HEK293T (cell line): ENCODE measurements at regions not wholly inside any gene's neighbourhood (a gene's known extent, or its start where the extent isn't known, plus 50 kb on each side); places are given as distances from the start of the nearest gene placed in this dataset.

Source experiments
- CTCF ChIA-PET: fragments of 350-600 bp; formaldehyde crosslinking; extraction: SDS; loops from one replicate; lab custom pipeline; 2021; ENCODE audit warnings: antibody characterized with exemption, inconsistent platforms; lab: Yijun Ruan, JAX
- POLR2A ChIA-PET: fragments of 350-600 bp; formaldehyde crosslinking; extraction: SDS; loops from one replicate; lab custom pipeline; 2020; ENCODE audit warnings: antibody characterized with exemption, inconsistent platforms; lab: Yijun Ruan, JAX
- DNase-seq: peaks from one replicate; pipeline ENCODE4 v3.0.0; 2012; ENCODE audit warnings: mixed read lengths; ENCODE audit errors: extremely low spot score
- ARNT ChIP-seq: fragments of 450-650 bp; IDR thresholded peaks from 2 replicates; pipeline ENCODE4 v1.6.1; 2017; ENCODE audit warnings: mild to moderate bottlenecking
- BHLHE40 ChIP-seq: fragments of 450-650 bp; IDR thresholded peaks from 2 replicates; pipeline ENCODE4 v1.6.1; 2016; ENCODE audit warnings: mild to moderate bottlenecking, moderate library complexity, borderline replicate concordance
- CTBP1 ChIP-seq: fragments of 450-650 bp; IDR thresholded peaks from 2 replicates; pipeline ENCODE4 v1.6.1; 2016; ENCODE audit warnings: borderline replicate concordance
- ELF4 ChIP-seq: fragments of 450-650 bp; IDR thresholded peaks from 2 replicates; pipeline ENCODE4 v1.6.1; 2017; ENCODE audit warnings: antibody characterized with exemption
- FOXA1 ChIP-seq: fragments of 450-650 bp; IDR thresholded peaks from 2 replicates; pipeline ENCODE4 v1.6.1; 2016; ENCODE audit warnings: mild to moderate bottlenecking
- FOXK2 ChIP-seq: fragments of 450-650 bp; IDR thresholded peaks from 2 replicates; pipeline ENCODE4 v1.6.1; 2016; ENCODE audit warnings: mild to moderate bottlenecking
- FOXM1 ChIP-seq: fragments of 450-650 bp; IDR thresholded peaks from 2 replicates; pipeline ENCODE4 v1.6.1; 2017; ENCODE audit warnings: mild to moderate bottlenecking, borderline replicate concordance
- HDGF ChIP-seq: fragments of 450-650 bp; IDR thresholded peaks from 2 replicates; pipeline ENCODE4 v1.6.1; 2017; ENCODE audit warnings: antibody characterized with exemption, borderline replicate concordance
- L3MBTL2 ChIP-seq: fragments of 450-650 bp; conservative IDR thresholded peaks from 2 replicates; pipeline ENCODE4 v1.6.1; 2016; ENCODE audit warnings: mild to moderate bottlenecking
- LEF1 ChIP-seq: fragments of 450-650 bp; IDR thresholded peaks from 2 replicates; pipeline ENCODE4 v1.6.1; 2017; ENCODE audit warnings: mild to moderate bottlenecking, borderline replicate concordance
- NFRKB ChIP-seq: fragments of 450-650 bp; IDR thresholded peaks from 2 replicates; pipeline ENCODE4 v1.6.1; 2016; ENCODE audit warnings: mild to moderate bottlenecking, moderate library complexity
- SP1 ChIP-seq: fragments of 450-650 bp; IDR thresholded peaks from 2 replicates; pipeline ENCODE4 v1.6.1; 2017
- SUZ12 ChIP-seq: fragments of 450-650 bp; IDR thresholded peaks from 2 replicates; pipeline ENCODE4 v1.6.1; 2016; ENCODE audit warnings: mild to moderate bottlenecking
- TARDBP ChIP-seq: fragments of 450-650 bp; IDR thresholded peaks from 2 replicates; pipeline ENCODE4 v1.6.1; 2016
- ZNF384 ChIP-seq: fragments of 450-650 bp; IDR thresholded peaks from 2 replicates; pipeline ENCODE4 v1.6.1; 2016
- TF ChIP-seq, protein P1 (sequence below): fragments of 450-650 bp; IDR thresholded peaks from 2 replicates; pipeline ENCODE4 v1.6.1; 2016

DNA sequence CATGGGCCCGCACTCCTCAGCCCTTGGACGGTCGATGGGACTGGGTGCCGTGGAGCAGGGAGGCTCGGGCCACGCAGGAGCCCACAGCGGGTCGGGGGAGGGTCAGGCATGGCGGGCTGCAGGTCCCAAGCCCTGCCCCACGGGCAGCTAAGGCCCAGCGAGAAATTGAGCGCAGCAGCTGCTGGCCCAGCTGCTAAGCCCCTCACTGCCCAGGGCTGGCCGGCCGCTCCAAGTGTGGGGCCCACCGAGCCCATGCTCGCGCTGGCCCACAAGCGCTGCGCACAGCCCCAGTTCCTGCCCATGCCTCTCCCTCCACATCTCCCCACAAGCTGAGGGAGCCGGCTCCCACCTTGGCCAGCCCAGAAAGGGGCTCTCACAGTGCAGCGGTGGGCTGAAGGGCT is 259.4 kb downstream of the VGLL3 start:
- ChIA-PET CTCF (no interaction called here), POLR2A (no interaction called here)
- no peak for DNase-seq
- TF ChIP-seq FOXA1 (no peak), BHLHE40 (no peak), SUZ12 (no peak), FOXM1 (no peak), HDGF (no peak), ELF4 (no peak), LEF1 (no peak), FOXK2 (no peak), ARNT (no peak)
- TF ChIP-seq, protein P1, sequence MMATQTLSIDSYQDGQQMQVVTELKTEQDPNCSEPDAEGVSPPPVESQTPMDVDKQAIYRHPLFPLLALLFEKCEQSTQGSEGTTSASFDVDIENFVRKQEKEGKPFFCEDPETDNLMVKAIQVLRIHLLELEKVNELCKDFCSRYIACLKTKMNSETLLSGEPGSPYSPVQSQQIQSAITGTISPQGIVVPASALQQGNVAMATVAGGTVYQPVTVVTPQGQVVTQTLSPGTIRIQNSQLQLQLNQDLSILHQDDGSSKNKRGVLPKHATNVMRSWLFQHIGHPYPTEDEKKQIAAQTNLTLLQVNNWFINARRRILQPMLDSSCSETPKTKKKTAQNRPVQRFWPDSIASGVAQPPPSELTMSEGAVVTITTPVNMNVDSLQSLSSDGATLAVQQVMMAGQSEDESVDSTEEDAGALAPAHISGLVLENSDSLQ: no peak

DNA sequence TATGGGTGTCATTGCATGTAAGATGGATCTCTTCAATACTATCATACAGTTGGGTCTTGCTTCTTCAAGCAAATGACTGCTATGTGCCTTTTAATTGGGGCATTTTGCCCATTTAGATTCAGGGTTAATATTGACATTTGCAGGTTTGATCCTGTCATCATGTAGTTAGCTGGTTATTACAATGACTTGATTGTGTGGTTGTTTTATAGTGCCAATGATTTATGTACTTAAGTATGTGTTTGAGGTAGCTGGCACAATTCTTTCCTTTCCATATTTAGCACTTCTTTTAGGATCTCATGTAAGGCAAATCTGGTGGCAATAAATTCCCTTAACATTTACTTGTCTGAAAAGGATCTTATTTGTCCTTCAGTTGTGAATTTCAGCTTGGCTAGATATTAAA is 267.5 kb downstream of the VGLL3 start:
- DNase-seq: no peak
- POLR2A ChIA-PET: no interaction called here
- TF ChIP-seq BHLHE40: no peak
- TF ChIP-seq FOXK2: no peak
- TF ChIP-seq ZNF384: no peak
- TF ChIP-seq, protein P1: no peak
- no peak for TF ChIP-seq LEF1
- TF ChIP-seq ARNT: no peak
- no peak for TF ChIP-seq FOXA1
- TF ChIP-seq HDGF: no peak
- no peak for TF ChIP-seq FOXM1
- no peak for TF ChIP-seq CTBP1
- TF ChIP-seq SP1: no peak
- TF ChIP-seq NFRKB: no peak
- no peak for TF ChIP-seq TARDBP
- no peak for TF ChIP-seq ELF4
- TF ChIP-seq L3MBTL2: no peak
- no peak for TF ChIP-seq SUZ12
- CTCF ChIA-PET: interaction anchor here (0.7 kb wide), 1 partner anchor 21 kb away, joined by 3 read pairs; no protein-coding TSS in a partner anchor

DNA sequence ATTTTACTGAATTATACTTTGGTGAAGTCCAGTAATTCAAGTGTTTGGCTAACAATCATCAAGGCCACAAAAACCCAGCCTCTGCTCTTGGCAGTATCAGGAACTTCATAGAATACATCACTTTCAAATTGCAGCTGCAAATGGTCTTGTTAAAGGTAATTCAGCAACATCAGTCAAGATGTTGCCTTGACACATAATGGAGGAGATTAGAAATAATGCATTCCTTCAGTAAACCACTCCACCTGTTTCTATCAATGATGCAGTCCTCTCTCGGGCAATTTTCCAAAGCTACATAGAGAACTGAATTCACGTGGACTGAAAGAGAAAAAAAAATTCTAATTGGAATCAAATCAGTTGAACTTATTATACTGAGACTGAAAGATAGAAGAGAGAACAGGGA is 279.3 kb downstream of the VGLL3 start:
- POLR2A ChIA-PET: no interaction called here
- DNase-seq: no peak
- TF ChIP-seq, protein P1: no peak
- TF ChIP-seq LEF1: no peak
- TF ChIP-seq L3MBTL2: no peak
- no peak for TF ChIP-seq HDGF
- TF ChIP-seq SUZ12: no peak
- TF ChIP-seq ARNT: no peak
- no peak for TF ChIP-seq CTBP1
- CTCF ChIA-PET: no interaction called here

DNA sequence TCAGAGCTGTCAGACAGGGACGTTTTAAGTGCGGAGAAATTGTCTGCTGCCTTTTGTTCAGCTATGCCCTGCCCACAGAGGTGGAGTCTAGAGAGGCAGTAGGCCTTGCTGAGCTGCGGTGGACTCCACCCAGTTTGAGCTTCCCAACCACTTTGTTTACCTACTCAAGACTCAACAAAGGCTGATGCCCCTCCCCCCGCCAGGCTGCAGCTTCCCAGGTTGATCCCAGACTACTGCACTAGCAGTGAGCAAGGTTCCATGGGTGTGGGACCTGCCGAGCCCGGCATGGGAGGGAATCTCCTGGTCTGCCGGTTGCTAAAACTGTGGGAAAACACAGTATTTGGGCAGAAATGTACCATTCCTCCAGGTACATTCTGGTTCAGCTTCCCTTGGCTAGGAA is 282.1 kb downstream of the VGLL3 start:
- no peak for TF ChIP-seq LEF1
- TF ChIP-seq FOXK2: no peak
- TF ChIP-seq ELF4: no peak
- no peak for TF ChIP-seq BHLHE40
- no peak for TF ChIP-seq CTBP1
- TF ChIP-seq, protein P1: no peak
- TF ChIP-seq FOXA1: no peak
- TF ChIP-seq TARDBP: no peak
- no peak for TF ChIP-seq ZNF384
- TF ChIP-seq L3MBTL2: no peak
- TF ChIP-seq SP1: no peak
- no peak for TF ChIP-seq FOXM1
- DNase-seq: no peak
- POLR2A ChIA-PET: no interaction called here
- CTCF ChIA-PET: interaction anchor here (0.6 kb wide), 1 partner anchor 21 kb away, joined by 3 read pairs; no protein-coding TSS in a partner anchor

DNA sequence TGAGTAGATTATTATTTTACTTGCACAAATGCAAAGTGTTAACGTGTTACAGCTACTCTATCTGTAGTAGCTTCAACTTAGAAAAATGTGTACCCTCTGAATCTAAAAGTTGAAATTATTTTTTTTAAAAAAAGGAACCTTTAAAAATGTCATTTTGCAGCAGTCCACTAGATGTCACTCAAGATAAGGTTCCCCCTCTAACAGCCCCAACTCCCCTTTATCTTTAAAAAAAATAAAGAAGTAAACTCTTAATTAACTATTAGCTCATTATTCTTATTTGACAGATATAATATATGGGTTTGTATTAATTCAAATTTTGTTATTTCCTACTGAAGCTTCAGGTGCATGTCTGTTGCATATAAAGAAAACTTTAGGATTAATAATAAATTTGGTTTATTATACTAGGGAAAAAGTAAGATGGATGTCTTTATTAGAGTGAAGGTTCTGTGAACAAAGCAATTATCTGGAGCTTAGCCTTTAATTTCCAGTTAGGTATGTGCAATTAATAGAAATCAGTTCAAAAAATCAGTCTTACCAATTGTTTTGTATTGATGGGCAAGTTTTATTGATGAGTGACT is 288.5 kb downstream of the VGLL3 start:
- peak; percentile 8 for DNase-seq
- CTCF ChIA-PET: interaction anchor here (0.5 to 1.1 kb wide), 5 partner anchors 10 to 581 kb away, joined by 3 to 5 read pairs (median 3); no protein-coding TSS in a partner anchor
- POLR2A ChIA-PET: no interaction called here
- no peak for TF ChIP-seq LEF1
- TF ChIP-seq CTBP1: no peak
- TF ChIP-seq, protein P1: peak; percentile 64

DNA sequence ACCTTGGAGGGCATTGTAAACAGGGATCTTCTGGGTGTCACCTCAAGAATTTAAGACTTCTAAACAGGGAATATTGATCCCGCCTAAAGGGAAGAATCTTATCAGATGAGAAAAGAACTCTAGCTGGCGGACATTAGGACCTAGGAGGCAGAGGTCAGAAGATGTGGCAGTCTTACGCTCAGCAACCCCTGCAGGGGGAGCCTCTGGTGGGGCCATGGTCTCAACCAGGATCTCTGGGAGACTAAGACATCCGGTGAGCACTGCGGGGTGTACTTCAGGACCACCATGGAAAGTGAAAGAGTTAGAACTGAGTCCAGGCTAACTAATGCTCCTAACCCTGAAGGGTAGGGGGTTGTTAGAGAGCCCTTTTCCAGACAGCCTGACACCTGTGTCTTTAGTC is 295.2 kb downstream of the VGLL3 start:
- TF ChIP-seq ARNT (no peak), FOXA1 (no peak), ELF4 (no peak), ZNF384 (no peak), SUZ12 (no peak), L3MBTL2 (no peak), FOXM1 (no peak), SP1 (no peak), LEF1 (no peak), NFRKB (no peak), FOXK2 (no peak), HDGF (no peak), TARDBP (no peak), BHLHE40 (no peak), CTBP1 (no peak)
- TF ChIP-seq, protein P1: no peak
- DNase-seq: no peak
- POLR2A ChIA-PET: no interaction called here
- CTCF ChIA-PET: no interaction called here
